Neural crest cell (in vitro differentiated cells): ENCODE measurements at regions not wholly inside any gene's neighbourhood (a gene's known extent, or its start where the extent isn't known, plus 50 kb on each side); places are given as distances from the start of the nearest gene placed in this dataset.
A peak's percentile ranks its signal among the peaks of the same experiment; 100 is the strongest.

Source experiments
- DNase-seq: peaks from one replicate; pipeline ENCODE4 v3.0.0; 2021; ENCODE audit warnings: low read depth, mixed read lengths, low spot score
- H3K27ac Mint-ChIP-seq: one replicate; pipeline ENCODE4 v1.8.0; 2021; ENCODE audit warnings: mild to moderate bottlenecking, mixed read lengths; ENCODE audit not compliant: unreplicated experiment
- H3K27me3 Mint-ChIP-seq: 2 replicates; pipeline ENCODE4 v1.8.0; 2021; ENCODE audit warnings: low read depth, mild to moderate bottlenecking, mixed read lengths
- H3K36me3 Mint-ChIP-seq: 2 replicates; pipeline ENCODE4 v1.8.0; 2021; ENCODE audit warnings: low read depth, mild to moderate bottlenecking, mixed read lengths
- H3K4me1 Mint-ChIP-seq: 2 replicates; pipeline ENCODE4 v1.8.0; 2021; ENCODE audit warnings: mixed read lengths
- H3K4me3 Mint-ChIP-seq: one replicate; pipeline ENCODE4 v1.8.0; 2021; ENCODE audit warnings: mild to moderate bottlenecking, mixed read lengths
- H3K9me3 Mint-ChIP-seq: 2 replicates; pipeline ENCODE4 v1.8.0; 2021; ENCODE audit warnings: mixed read lengths
- TF ChIP-seq, protein P1 (sequence below): fragments of 200-600 bp; sonication (generic); conservative IDR thresholded peaks from 2 replicates; pipeline ENCODE4 v1.5.0; 2021; ENCODE audit warnings: antibody characterized with exemption, mild to moderate bottlenecking

DNA sequence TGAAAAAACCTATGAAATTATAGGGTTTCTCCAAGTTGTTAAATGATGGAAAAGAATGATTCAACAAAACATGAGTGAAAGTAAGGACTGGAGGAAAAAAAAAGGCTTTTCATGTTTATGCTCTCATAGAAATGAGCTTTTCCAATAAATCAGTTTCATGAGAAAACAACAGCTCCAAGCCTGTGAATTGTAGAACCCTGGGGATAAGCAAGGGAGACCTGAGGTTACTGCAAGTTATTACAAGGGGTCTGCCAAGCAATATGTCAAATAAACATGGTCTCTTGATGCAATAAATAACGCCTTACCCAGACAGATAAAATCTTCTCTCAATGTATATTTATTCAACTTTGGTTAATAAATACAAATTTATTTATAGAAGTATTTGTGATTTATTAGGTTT is 577.9 kb upstream of the GCFC2 start:
- DNase-seq, result no peak
- no peaks in the 10 kb centered on the region for H3K36me3 Mint-ChIP-seq
- TF ChIP-seq, protein P1, sequence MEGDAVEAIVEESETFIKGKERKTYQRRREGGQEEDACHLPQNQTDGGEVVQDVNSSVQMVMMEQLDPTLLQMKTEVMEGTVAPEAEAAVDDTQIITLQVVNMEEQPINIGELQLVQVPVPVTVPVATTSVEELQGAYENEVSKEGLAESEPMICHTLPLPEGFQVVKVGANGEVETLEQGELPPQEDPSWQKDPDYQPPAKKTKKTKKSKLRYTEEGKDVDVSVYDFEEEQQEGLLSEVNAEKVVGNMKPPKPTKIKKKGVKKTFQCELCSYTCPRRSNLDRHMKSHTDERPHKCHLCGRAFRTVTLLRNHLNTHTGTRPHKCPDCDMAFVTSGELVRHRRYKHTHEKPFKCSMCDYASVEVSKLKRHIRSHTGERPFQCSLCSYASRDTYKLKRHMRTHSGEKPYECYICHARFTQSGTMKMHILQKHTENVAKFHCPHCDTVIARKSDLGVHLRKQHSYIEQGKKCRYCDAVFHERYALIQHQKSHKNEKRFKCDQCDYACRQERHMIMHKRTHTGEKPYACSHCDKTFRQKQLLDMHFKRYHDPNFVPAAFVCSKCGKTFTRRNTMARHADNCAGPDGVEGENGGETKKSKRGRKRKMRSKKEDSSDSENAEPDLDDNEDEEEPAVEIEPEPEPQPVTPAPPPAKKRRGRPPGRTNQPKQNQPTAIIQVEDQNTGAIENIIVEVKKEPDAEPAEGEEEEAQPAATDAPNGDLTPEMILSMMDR, result no peak
- no peak overlapping the region for H3K4me3 Mint-ChIP-seq
- H3K4me1 Mint-ChIP-seq, result no peaks in the 10 kb centered on the region
- H3K27me3 Mint-ChIP-seq, result no peaks in the 10 kb centered on the region
- H3K9me3 Mint-ChIP-seq, result no peaks in the 10 kb centered on the region
- H3K27ac Mint-ChIP-seq, result no peak overlapping the region

DNA sequence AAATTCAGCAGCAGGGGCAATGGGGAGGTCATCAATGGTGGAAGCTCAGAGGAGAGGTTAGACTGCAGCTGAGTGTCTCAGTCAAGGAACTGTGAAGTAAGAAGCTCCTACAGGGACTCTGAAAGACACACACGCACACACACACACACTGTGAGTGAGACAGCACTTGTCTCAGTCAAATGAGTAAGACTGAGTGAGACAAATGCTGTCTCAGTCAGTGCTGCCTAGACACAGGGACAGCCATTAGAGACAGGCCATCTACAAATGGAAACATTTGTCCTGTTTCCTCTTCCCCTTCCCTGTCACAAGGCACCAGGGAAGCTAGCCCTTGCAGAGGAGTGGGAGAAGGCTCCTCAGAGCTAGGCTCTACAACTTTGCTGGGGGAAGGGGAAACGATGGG is 577.4 kb upstream of the GCFC2 start:
- H3K36me3 Mint-ChIP-seq, result no peaks in the 10 kb centered on the region
- no peak for DNase-seq
- no peaks in the 10 kb centered on the region for H3K4me1 Mint-ChIP-seq
- H3K27ac Mint-ChIP-seq, result peak overlapping the region; percentile 58
- no peaks in the 10 kb centered on the region for H3K27me3 Mint-ChIP-seq
- TF ChIP-seq, protein P1, result no peak
- no peaks in the 10 kb centered on the region for H3K9me3 Mint-ChIP-seq
- no peak overlapping the region for H3K4me3 Mint-ChIP-seq

DNA sequence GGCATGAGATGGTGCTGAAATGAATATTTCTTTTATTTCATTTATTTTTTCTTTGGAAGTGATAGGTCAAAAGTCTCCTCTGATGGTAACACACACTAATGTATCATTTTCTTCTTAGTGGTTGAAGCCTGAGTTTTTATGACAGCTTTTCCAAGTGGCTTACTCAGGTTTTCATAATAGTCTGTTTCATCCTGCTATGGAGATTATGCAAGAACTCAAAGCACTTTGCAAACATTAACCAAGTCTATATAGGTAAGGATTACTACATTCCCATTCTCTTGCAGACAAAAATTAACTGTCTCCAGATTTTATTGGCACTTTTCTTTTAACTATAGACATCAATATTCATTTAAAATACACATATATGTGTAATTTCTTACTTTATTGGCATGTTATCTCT is 572.6 kb upstream of the GCFC2 start:
- no peaks in the 10 kb centered on the region for H3K9me3 Mint-ChIP-seq
- H3K4me3 Mint-ChIP-seq, result no peak overlapping the region
- H3K36me3 Mint-ChIP-seq, result no peaks in the 10 kb centered on the region
- no peak for DNase-seq
- peaks cover 31% of the 10 kb centered on the region for H3K4me1 Mint-ChIP-seq
- TF ChIP-seq, protein P1, result no peak
- no peaks in the 10 kb centered on the region for H3K27me3 Mint-ChIP-seq
- H3K27ac Mint-ChIP-seq, result no peak overlapping the region

DNA sequence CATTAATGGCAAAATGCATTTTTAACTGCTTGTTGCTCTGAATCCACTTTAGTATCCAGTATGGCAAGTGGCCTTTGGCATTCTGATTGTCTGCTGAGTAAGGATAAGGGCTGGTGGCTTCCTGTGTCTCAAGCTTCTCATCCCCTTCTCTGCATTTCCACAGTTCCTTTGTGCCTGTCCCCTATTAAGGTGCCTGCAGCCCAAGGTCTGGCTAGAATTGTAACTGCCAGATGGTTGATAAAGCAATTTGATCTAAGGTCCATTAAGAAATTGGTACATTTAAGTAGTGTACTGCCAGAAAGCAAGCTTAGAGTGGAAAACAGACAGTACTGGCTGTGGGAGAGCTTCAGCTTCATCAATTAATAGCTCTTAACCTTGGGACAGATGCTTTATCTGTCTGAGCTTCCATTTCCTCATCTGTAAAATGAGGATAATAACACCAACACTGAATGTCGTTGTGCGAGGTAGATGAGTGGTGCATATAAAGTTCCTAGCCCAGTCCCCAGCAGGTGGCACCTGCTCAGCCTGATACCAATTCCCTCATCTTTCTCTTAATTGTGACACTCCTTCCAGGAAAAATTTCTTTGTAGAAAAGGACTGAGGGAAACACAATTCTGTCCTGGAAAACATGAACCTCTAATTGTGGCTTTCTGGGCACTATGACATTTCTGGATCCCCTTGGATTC is 570.6 kb upstream of the GCFC2 start:
- Mint-ChIP-seq H3K4me1 (peaks cover 39% of the 10 kb centered on the region), H3K4me3 (no peak overlapping the region), H3K36me3 (no peaks in the 10 kb centered on the region), H3K9me3 (no peaks in the 10 kb centered on the region), H3K27me3 (no peaks in the 10 kb centered on the region), H3K27ac (no peak overlapping the region)
- no peak for DNase-seq
- TF ChIP-seq, protein P1, result no peak

DNA sequence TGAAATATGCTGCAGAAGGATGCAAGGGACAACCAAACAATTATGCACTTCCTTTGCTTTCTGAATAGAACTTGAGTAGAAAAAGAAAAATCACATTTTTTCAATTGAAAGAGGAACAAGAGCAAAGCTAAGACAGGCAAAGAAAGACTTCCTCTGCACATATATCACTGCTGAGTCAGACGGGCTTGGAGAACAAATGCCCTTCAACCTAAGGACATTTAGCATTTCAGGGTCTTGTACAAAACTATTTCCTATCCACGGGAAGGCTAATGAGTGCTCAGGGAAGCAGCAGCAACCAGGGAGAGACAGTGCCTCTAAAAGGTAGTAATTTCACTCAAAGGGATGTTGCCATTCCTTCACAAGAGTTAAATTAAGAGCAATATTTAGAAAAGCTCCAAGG is 570.0 kb upstream of the GCFC2 start:
- H3K4me1 Mint-ChIP-seq, result peaks cover 39% of the 10 kb centered on the region
- TF ChIP-seq, protein P1, result no peak
- no peak for DNase-seq
- H3K27ac Mint-ChIP-seq, result peak overlapping the region; percentile 91
- H3K36me3 Mint-ChIP-seq, result no peaks in the 10 kb centered on the region
- no peaks in the 10 kb centered on the region for H3K9me3 Mint-ChIP-seq
- H3K27me3 Mint-ChIP-seq, result no peaks in the 10 kb centered on the region
- no peak overlapping the region for H3K4me3 Mint-ChIP-seq

DNA sequence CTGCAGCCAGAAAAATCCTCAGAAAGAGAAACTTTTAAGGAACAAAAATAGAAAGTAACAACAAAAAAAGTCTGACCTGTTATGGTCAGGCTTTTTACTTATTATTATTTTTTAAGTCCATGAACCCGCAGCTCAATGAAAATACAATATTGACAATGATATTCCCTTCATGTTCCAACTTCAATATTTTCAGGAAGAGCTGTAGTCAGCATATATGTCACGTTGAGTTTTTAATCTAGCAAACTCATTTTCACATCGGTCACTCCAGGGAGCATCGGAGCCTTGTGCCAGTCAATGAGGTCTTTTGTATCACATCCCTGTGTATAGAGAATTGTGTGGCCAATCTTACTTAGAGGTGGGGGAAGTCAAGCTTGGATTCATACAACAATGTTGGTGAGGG is 568.4 kb upstream of the GCFC2 start:
- Mint-ChIP-seq H3K9me3 (no peaks in the 10 kb centered on the region), H3K4me1 (peaks cover 39% of the 10 kb centered on the region), H3K27ac (no peak overlapping the region), H3K36me3 (no peaks in the 10 kb centered on the region), H3K27me3 (no peaks in the 10 kb centered on the region), H3K4me3 (no peak overlapping the region)
- TF ChIP-seq, protein P1, result no peak
- DNase-seq, result no peak
